Cardiac fibroblast (primary cell): ENCODE measurements at regions not wholly inside any gene's neighbourhood (a gene's known extent, or its start where the extent isn't known, plus 50 kb on each side); places are given as distances from the start of the nearest gene placed in this dataset.

ENCODE experiments used
- DNase-seq, 2 donors: peaks; one replicate each; pipeline versions ENCODE4 v3.0.0 to v3.0.0-alpha.2; 2010; ENCODE audit warnings: low read depth in 2 of 2
- H3K4me3 ChIP-seq, 2 donors: replicated peaks in 1 of 2; 1 replicate in 1 of 2; 2 replicates in 1 of 2; pipeline ENCODE4 v1.5.1; 2011; ENCODE audit warnings: low read depth in 2 of 2, low read length in 2 of 2, mild to moderate bottlenecking in 2 of 2, moderate library complexity in 1 of 2
- CTCF ChIP-seq: IDR thresholded peaks from one replicate; pipeline ENCODE4 v1.5.1; 2011; ENCODE audit warnings: low read depth, mild to moderate bottlenecking, low read length, inconsistent platforms

GRCh38 chr10:28952523-28952922 is 275.2 kb downstream of the BAMBI start:
- no peak for TF ChIP-seq CTCF
- DNase-seq = no peak
- no peak overlapping the region for H3K4me3 ChIP-seq

GRCh38 chr10:28954211-28954610 is 276.9 kb downstream of the BAMBI start:
- H3K4me3 ChIP-seq = no peak overlapping the region
- TF ChIP-seq CTCF = no peak
- peak in 1 of 2 donors; percentile 32 for DNase-seq

GRCh38 chr10:28958468-28958867 is 281.1 kb downstream of the BAMBI start:
- no peak overlapping the region for H3K4me3 ChIP-seq
- TF ChIP-seq CTCF = no peak
- no peak for DNase-seq

- DNase-seq = no peak
- no peak overlapping the region for H3K4me3 ChIP-seq
- TF ChIP-seq CTCF = no peak
Observed at GRCh38 chr10:28959850-28960501, 282.7 kb downstream of the BAMBI start.

- H3K4me3 ChIP-seq = no peak overlapping the region
- no peak for DNase-seq
- TF ChIP-seq CTCF = no peak
Observed at GRCh38 chr10:28962768-28963167, 285.4 kb downstream of the BAMBI start.

GRCh38 chr10:28963539-28964221 is 286.4 kb downstream of the BAMBI start:
- TF ChIP-seq CTCF = no peak
- no peak overlapping the region for H3K4me3 ChIP-seq
- peak in 1 of 2 donors; percentile 38 for DNase-seq
